ENCODE measurements at regions not wholly inside any gene's neighbourhood (a gene's known extent, or its start where the extent isn't known, plus 50 kb on each side); places are given as distances from the start of the nearest gene placed in this dataset.

DNA sequence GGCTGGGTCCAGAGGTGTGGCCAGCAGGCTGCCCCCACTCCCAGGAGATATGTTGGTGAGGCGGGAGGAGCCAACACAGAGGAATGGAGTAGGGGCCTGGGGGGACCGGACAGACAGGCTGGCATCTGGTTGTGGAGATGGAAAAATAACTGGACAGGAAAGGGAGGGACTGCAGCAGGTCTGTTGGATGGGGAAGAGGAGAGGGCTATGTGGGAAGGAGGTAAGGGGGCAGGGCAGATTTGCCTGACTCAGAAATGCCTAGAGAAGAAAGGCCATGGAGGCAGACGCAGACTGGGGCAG lies 160.4 kb downstream of the TRIM29 start:
- no peak for FAIRE-seq
- TF ChIP-seq, protein P1, sequence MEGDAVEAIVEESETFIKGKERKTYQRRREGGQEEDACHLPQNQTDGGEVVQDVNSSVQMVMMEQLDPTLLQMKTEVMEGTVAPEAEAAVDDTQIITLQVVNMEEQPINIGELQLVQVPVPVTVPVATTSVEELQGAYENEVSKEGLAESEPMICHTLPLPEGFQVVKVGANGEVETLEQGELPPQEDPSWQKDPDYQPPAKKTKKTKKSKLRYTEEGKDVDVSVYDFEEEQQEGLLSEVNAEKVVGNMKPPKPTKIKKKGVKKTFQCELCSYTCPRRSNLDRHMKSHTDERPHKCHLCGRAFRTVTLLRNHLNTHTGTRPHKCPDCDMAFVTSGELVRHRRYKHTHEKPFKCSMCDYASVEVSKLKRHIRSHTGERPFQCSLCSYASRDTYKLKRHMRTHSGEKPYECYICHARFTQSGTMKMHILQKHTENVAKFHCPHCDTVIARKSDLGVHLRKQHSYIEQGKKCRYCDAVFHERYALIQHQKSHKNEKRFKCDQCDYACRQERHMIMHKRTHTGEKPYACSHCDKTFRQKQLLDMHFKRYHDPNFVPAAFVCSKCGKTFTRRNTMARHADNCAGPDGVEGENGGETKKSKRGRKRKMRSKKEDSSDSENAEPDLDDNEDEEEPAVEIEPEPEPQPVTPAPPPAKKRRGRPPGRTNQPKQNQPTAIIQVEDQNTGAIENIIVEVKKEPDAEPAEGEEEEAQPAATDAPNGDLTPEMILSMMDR (IDR thresholded peaks at IDR 0.05; ENCODE audit: insufficient read depth, missing control alignments) = no peak

DNA sequence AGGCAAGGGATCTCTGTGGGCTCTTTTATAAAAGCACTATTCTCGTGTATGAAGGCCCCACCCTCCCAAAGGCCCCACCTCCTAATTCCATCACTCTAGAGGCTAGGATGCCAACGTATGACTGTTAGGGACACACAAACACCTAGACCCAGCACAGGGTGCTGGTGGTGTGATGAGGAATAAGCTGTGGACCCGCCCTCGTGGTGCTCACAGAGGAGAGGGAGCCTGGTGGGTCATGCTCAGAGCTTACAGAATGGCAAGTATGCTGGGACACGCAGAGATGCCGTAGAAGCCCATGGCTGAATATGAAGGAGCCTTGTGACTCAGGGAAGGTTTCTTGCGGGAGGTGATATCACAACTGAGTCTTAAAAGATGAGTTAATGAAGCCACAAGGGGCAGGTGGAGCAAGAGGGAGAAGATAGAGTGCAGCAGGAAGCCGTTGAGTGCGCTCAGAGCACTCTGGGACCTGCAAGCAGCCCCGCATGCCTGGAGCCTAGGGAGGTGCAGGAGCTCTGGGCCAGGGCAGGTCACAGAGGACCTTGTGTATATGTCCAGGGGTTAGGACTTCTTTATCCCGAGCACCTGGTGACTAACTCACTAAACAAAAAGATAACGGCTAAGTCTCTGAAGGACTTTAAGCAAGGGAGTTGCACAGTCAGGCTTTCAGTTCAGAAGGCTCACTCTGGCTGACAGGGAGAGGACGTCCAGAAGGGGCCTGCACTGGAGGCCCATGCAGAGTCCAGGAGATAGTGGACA lies 160.9 kb downstream of the TRIM29 start:
- FAIRE-seq (no peak), DNase-seq (ENCODE audit: insufficient read length, low spot score) (no peak)
- TF ChIP-seq, protein P1 (IDR thresholded peaks at IDR 0.05; ENCODE audit: insufficient read depth, missing control alignments) = no peak

More for the DNA sequence above, 160.4 kb downstream of the TRIM29 start:
- DNase-seq (ENCODE audit: insufficient read length, low spot score) = no peak

DNA sequence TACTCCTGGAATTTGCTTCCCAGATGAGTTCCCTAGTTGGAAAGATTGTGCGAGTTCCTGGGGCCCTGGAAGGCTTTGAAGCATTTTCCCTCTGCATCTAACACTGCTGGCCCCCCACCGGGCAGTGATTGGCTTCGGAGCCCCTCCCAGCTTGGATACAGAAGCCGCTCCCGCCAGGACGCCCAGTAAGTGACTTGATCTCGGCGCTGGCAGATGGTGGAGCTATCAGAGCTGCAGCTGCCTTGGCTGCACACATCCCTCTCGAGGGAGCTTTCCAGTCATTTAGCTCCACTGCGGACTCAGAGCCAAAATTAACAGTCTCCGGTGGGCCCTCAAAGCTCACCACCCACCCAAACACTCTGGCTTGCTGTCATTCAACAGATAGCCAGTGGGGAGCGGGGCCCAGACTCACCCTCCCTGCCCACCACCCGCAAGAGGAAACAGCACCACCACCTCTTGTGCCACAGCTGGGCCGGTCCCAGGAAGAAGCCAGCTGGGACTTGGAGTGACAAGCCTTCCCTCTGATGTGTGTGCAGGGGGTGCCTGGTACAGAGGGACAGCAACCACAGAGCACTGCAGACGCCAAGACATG lies 162.3 kb downstream of the TRIM29 start:
- TF ChIP-seq, protein P1 (IDR thresholded peaks at IDR 0.05; ENCODE audit: insufficient read depth, missing control alignments) = no peak
- DNase-seq (ENCODE audit: insufficient read length, low spot score) (peak; percentile 77), FAIRE-seq (no peak)

DNA sequence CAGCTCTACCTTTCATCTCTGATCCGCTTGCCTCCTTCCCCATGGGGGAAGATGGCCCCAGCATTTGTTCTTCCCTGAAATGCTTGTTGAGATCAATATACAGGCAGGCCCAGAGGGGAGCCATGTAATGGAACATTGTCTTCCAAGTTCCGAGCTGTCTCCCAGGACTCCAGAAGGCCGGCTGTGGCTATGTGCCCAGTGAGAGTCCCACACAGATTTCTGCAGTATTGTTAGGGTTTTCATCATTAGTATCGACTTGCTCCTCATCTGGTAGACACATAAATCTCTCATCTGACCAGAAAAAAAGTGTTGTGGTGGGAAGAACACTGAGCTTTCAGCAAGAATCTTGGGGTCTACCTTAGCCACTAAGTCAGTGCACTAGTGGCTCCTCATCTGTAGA lies 163.4 kb downstream of the TRIM29 start:
- TF ChIP-seq, protein P1 (IDR thresholded peaks at IDR 0.05; ENCODE audit: insufficient read depth, missing control alignments) = no peak
- no peak for FAIRE-seq
- DNase-seq (ENCODE audit: insufficient read length, low spot score) = no peak

DNA sequence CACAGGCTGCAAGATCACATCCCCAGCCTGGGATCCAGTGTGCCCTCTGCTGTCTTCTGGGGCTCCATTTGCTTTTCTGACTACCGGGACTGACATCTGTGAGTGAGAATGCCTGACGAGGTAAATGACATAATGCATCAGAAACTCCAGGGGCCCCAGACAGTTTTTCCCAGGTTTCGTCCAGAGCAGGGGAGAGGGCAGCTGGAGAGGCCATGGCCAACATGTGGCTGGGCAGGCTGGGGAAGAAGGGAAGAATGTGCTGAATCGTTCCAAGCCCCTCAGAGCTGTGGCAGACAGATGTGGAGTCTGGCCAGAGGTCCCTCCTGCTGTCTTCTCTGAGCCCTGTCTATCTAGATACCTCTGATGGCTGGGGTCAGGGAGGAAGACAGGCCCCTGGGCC lies 163.9 kb downstream of the TRIM29 start:
- FAIRE-seq (no peak), DNase-seq (ENCODE audit: insufficient read length, low spot score) (no peak)
- TF ChIP-seq, protein P1 (IDR thresholded peaks at IDR 0.05; ENCODE audit: insufficient read depth, missing control alignments) = no peak

DNA sequence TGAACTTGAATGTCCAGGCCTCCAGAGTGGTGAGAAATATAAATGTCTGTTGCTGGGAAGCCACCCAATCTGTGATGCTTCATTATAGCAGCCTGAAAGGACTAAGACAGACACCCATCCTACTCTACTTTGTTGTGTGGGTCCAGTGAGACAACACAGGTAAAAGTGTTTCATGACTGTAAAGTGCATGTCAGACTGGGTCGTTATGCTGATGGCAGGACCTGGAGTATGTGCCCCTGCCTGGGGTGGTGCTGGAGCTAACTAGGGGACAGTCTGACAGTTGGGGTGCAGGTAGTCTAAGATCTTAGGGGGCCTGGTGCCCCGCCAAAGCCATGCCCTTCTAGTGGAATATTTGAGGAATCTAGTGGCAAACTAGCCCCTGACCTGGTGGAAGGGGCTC lies 165.6 kb downstream of the TRIM29 start:
- TF ChIP-seq, protein P1 (IDR thresholded peaks at IDR 0.05; ENCODE audit: insufficient read depth, missing control alignments) = no peak
- DNase-seq (ENCODE audit: insufficient read length, low spot score) (no peak), FAIRE-seq (no peak)

Data from D721Med (cell line).